GM18499 (cell line): ENCODE measurements at regions not wholly inside any gene's neighbourhood (a gene's known extent, or its start where the extent isn't known, plus 50 kb on each side); places are given as distances from the start of the nearest gene placed in this dataset.
"Not testable (repeated sequence)": the region's sequence is repeated elsewhere in the genome, so short reads cannot be mapped to it uniquely, and the experiment has no call there.

Experiments used
- ATAC-seq: cut with Tn5 transposase; IDR thresholded peaks from one replicate; pipeline ENCODE4 v1.9.1; 2021; ENCODE audit warnings: moderate number of reproducible peaks; ENCODE audit not compliant: insufficient read depth, unreplicated experiment

GRCh38 chrX:109782994-109783700, 50.1 kb upstream of the ACSL4 start:
- no peak for ATAC-seq

GRCh38 chrX:109783701-109784079, 50.6 kb upstream of the ACSL4 start:
- no peak for ATAC-seq

GRCh38 chrX:109785053-109785452, 52.0 kb upstream of the ACSL4 start:
- no peak for ATAC-seq

GRCh38 chrX:109790511-109790910, 57.5 kb upstream of the ACSL4 start:
- ATAC-seq = not testable (repeated sequence)

- no peak for ATAC-seq
These were observed 60.1 kb upstream of the ACSL4 start for GRCh38 chrX:109793191-109793590.

GRCh38 chrX:109795682-109796081, 62.6 kb upstream of the ACSL4 start:
- no peak for ATAC-seq

GRCh38 chrX:109797311-109797975, 64.4 kb upstream of the ACSL4 start:
- ATAC-seq = no peak

- ATAC-seq = no peak
These were observed 79.2 kb upstream of the ACSL4 start for GRCh38 chrX:109812236-109812635.

GRCh38 chrX:109813236-109813635, 80.2 kb upstream of the ACSL4 start:
- ATAC-seq = no peak

- ATAC-seq = no peak
These were observed 85.9 kb upstream of the ACSL4 start for GRCh38 chrX:109818976-109819375.

- ATAC-seq = no peak
These were observed 89.8 kb upstream of the ACSL4 start for GRCh38 chrX:109822861-109823260.

GRCh38 chrX:109826954-109827708, 94.1 kb upstream of the ACSL4 start:
- ATAC-seq = no peak

- no peak for ATAC-seq
These were observed 94.7 kb upstream of the ACSL4 start for GRCh38 chrX:109827772-109828171.

- ATAC-seq = no peak
These were observed 97.2 kb upstream of the ACSL4 start for GRCh38 chrX:109830157-109830703.

GRCh38 chrX:109830704-109831206, 97.7 kb upstream of the ACSL4 start:
- ATAC-seq = peak; percentile 65

GRCh38 chrX:109831326-109831985, 98.4 kb upstream of the ACSL4 start:
- ATAC-seq = no peak

- no peak for ATAC-seq
These were observed 106.9 kb upstream of the ACSL4 start for GRCh38 chrX:109839694-109840567.

GRCh38 chrX:109840585-109840984, 107.5 kb upstream of the ACSL4 start:
- ATAC-seq = no peak

- no peak for ATAC-seq
These were observed 108.2 kb upstream of the ACSL4 start for GRCh38 chrX:109841257-109841656.
